Breast epithelium (tissue), 4 donors: ENCODE measurements at regions not wholly inside any gene's neighbourhood (a gene's known extent, or its start where the extent isn't known, plus 50 kb on each side); places are given as distances from the start of the nearest gene placed in this dataset.

Source experiments
- DNase-seq, 2 donors: peaks; one replicate each; pipeline ENCODE4 v3.0.0-alpha.2; 2019; ENCODE audit warnings: low spot score in 2 of 2
- H3K27ac ChIP-seq, 2 donors: fragments of 200-600 bp; sonication (generic) in 1 of 2; one replicate each; pipeline ENCODE4 v1.5.1; 2016 to 2019; ENCODE audit warnings: mild to moderate bottlenecking in 1 of 2
- H3K27me3 ChIP-seq, 2 donors: fragments of 200-600 bp; sonication (generic) in 1 of 2; one replicate each; pipeline versions ENCODE4 v1.5.1 to v1.6.0; 2017 to 2019; ENCODE audit warnings: control low read depth in 1 of 2, mild to moderate bottlenecking in 1 of 2
- H3K36me3 ChIP-seq: fragments of 200-600 bp; one replicate; pipeline ENCODE4 v1.5.1; 2019
- H3K4me1 ChIP-seq, 2 donors: fragments of 200-600 bp; sonication (generic); one replicate each; pipeline ENCODE4 v1.5.1; 2016 to 2019; ENCODE audit warnings: control low read depth in 1 of 2
- H3K4me3 ChIP-seq, 3 donors: fragments of 200-600 bp; sonication (generic); 1 replicate in 2 of 3; 2 replicates in 1 of 3; pipeline ENCODE4 v1.5.1; 2016 to 2019; ENCODE audit warnings: mild to moderate bottlenecking in 3 of 3, moderate library complexity in 2 of 3
- H3K9me3 ChIP-seq, 2 donors: fragments of 200-600 bp; sonication (generic) in 1 of 2; one replicate each; pipeline ENCODE4 v1.5.1; 2016 to 2019; ENCODE audit warnings: control low read depth in 1 of 2
- CTCF ChIP-seq, 3 donors: fragments of 450-650 bp; IDR thresholded peaks; one replicate each; pipeline ENCODE4 v1.5.1; 2016 to 2017; ENCODE audit warnings: antibody characterized with exemption in 3 of 3, mild to moderate bottlenecking in 3 of 3, moderate library complexity in 3 of 3
- POLR2A ChIP-seq: fragments of 450-650 bp; IDR thresholded peaks from one replicate; pipeline ENCODE4 v1.6.1; 2016; ENCODE audit warnings: antibody characterized with exemption, mild to moderate bottlenecking, moderate library complexity
- POLR2AphosphoS5 ChIP-seq, 3 donors: sonication (generic); formaldehyde crosslinking; IDR thresholded peaks; one replicate each; pipeline ENCODE4 v1.6.1; 2017; ENCODE audit warnings: antibody characterized with exemption in 3 of 3
- intact Hi-C: fragments of 100-400 bp; cut with DNase I; formaldehyde crosslinking; loops from one replicate; pipeline ENCODE4 v1.15.1; 2023; ENCODE audit warnings: low total_unique reads

- intact Hi-C loops = no loop called here
- no peak for DNase-seq
- H3K9me3 ChIP-seq = no peaks in the 10 kb centered on the region
- TF ChIP-seq CTCF (IDR thresholded peaks at IDR 0.05) (no peak), POLR2A (no peak), POLR2AphosphoS5 (IDR thresholded peaks at IDR 0.05) (no peak)
- H3K4me3 ChIP-seq = no peak overlapping the region
- H3K36me3 ChIP-seq = no peaks in the 10 kb centered on the region
- no peak overlapping the region for H3K27ac ChIP-seq
- no peaks in the 10 kb centered on the region for H3K4me1 ChIP-seq
- no peaks in the 10 kb centered on the region for H3K27me3 ChIP-seq
These were observed 85.5 kb upstream of the HS3ST5 start for GRCh38 chr6:114428341-114428740.

- TF ChIP-seq CTCF (IDR thresholded peaks at IDR 0.05) (no peak), POLR2A (no peak), POLR2AphosphoS5 (IDR thresholded peaks at IDR 0.05) (no peak)
- Histone ChIP-seq H3K27me3 (no peaks in the 10 kb centered on the region), H3K4me3 (no peak overlapping the region), H3K36me3 (no peaks in the 10 kb centered on the region), H3K9me3 (no peaks in the 10 kb centered on the region), H3K27ac (no peak overlapping the region), H3K4me1 (no peaks in the 10 kb centered on the region)
- no peak for DNase-seq
- intact Hi-C loops = no loop called here
These were observed 78.4 kb upstream of the HS3ST5 start for GRCh38 chr6:114421199-114421598.

GRCh38 chr6:114419175-114419574, 76.4 kb upstream of the HS3ST5 start:
- intact Hi-C loops = no loop called here
- H3K27ac ChIP-seq = no peak overlapping the region
- no peaks in the 10 kb centered on the region for H3K27me3 ChIP-seq
- H3K4me3 ChIP-seq = no peak overlapping the region
- H3K4me1 ChIP-seq = no peaks in the 10 kb centered on the region
- no peak for DNase-seq
- no peaks in the 10 kb centered on the region for H3K36me3 ChIP-seq
- no peaks in the 10 kb centered on the region for H3K9me3 ChIP-seq
- TF ChIP-seq POLR2A (no peak), POLR2AphosphoS5 (IDR thresholded peaks at IDR 0.05) (no peak), CTCF (IDR thresholded peaks at IDR 0.05) (no peak)

DNA sequence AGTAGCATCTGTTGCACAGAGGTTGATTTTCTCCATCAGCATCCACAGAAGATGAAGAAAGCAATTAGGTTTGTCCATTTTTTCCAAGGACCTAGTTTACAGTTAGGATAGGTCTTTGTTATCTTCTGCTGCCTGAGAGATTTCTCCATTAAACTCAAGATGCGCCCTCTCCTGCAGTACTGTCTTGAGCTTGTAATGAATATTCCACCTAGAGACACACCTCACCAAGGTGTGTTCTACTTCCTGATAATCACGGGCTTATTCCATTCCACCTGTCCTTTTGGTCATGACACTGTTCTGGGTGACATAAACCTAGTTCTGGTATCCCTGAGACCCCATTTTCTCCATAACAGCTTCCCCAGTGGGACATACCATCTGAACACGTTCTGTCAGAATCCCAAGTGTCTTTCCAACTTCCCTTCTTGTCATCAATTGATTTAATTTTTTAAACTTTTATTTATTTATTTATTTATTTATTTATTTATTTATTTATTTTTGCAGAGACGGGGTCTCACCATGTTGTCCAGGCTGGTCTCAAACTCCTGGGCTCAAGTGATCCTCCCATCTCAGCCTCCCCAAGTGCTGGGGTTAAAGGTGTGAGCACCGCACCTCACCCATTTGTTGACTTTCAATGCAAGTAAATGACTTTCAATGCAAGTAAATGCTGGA, 75.6 kb upstream of the HS3ST5 start:
- no peak for DNase-seq
- Histone ChIP-seq H3K36me3 (no peaks in the 10 kb centered on the region), H3K9me3 (no peaks in the 10 kb centered on the region), H3K4me3 (no peak overlapping the region), H3K27me3 (no peaks in the 10 kb centered on the region), H3K4me1 (no peaks in the 10 kb centered on the region), H3K27ac (no peak overlapping the region)
- TF ChIP-seq CTCF (IDR thresholded peaks at IDR 0.05) (no peak), POLR2A (no peak), POLR2AphosphoS5 (IDR thresholded peaks at IDR 0.05) (no peak)
- intact Hi-C loops = no loop called here

GRCh38 chr6:114407426-114408035, 64.7 kb upstream of the HS3ST5 start:
- intact Hi-C loops = no loop called here
- Histone ChIP-seq H3K27ac (no peak overlapping the region), H3K4me3 (no peak overlapping the region), H3K36me3 (no peaks in the 10 kb centered on the region), H3K9me3 (no peaks in the 10 kb centered on the region), H3K27me3 (no peaks in the 10 kb centered on the region), H3K4me1 (no peaks in the 10 kb centered on the region)
- TF ChIP-seq POLR2A = no peak
- no peak for TF ChIP-seq CTCF (IDR thresholded peaks at IDR 0.05)
- TF ChIP-seq POLR2AphosphoS5 (IDR thresholded peaks at IDR 0.05) = no peak
- DNase-seq = no peak
